ENCODE measurements at regions not wholly inside any gene's neighbourhood (a gene's known extent, or its start where the extent isn't known, plus 50 kb on each side); places are given as distances from the start of the nearest gene placed in this dataset.
"Not testable (repeated sequence)": the region's sequence is repeated elsewhere in the genome, so short reads cannot be mapped to it uniquely, and the experiment has no call there.

- DNase-seq = peak; percentile 26
Measured at GRCh38 chr6:6724539-6725467, 136.3 kb downstream of the LY86 start.

GRCh38 chr6:6725468-6726209 lies 137.1 kb downstream of the LY86 start:
- no peak for DNase-seq

- no peak for DNase-seq
Measured at GRCh38 chr6:6728169-6728941, 139.8 kb downstream of the LY86 start.

GRCh38 chr6:6729971-6730370 lies 141.5 kb downstream of the LY86 start:
- DNase-seq = no peak

GRCh38 chr6:6730831-6731230 lies 142.3 kb downstream of the LY86 start:
- no peak for DNase-seq

- no peak for DNase-seq
Measured at GRCh38 chr6:6734479-6735465, 146.3 kb downstream of the LY86 start.

GRCh38 chr6:6736791-6737654 lies 148.5 kb downstream of the LY86 start:
- no peak for DNase-seq

GRCh38 chr6:6737671-6738070 lies 149.2 kb downstream of the LY86 start:
- DNase-seq = no peak

- DNase-seq = no peak
Measured at GRCh38 chr6:6738108-6738507, 149.6 kb downstream of the LY86 start.

- DNase-seq = no peak
Measured at GRCh38 chr6:6738922-6739716, 150.6 kb downstream of the LY86 start.

- DNase-seq = no peak
Measured at GRCh38 chr6:6740595-6740994, 152.1 kb downstream of the LY86 start.

- no peak for DNase-seq
Measured at GRCh38 chr6:6741264-6741663, 152.7 kb downstream of the LY86 start.

- no peak for DNase-seq
Measured at GRCh38 chr6:6742535-6742934, 154.0 kb downstream of the LY86 start.

- DNase-seq = no peak
Measured at GRCh38 chr6:6744551-6744950, 156.0 kb downstream of the LY86 start.

- not testable (repeated sequence) for DNase-seq
Measured at GRCh38 chr6:6745637-6746332, 157.3 kb downstream of the LY86 start.

- no peak for DNase-seq
Measured at GRCh38 chr6:6746333-6746969, 157.9 kb downstream of the LY86 start.

- DNase-seq = no peak
Measured at GRCh38 chr6:6746970-6747338, 158.4 kb downstream of the LY86 start.

GRCh38 chr6:6747371-6747770 lies 158.9 kb downstream of the LY86 start:
- no peak for DNase-seq

GRCh38 chr6:6748001-6748400 lies 159.5 kb downstream of the LY86 start:
- DNase-seq = no peak

Measured in stimulated activated naive CD4-positive, alpha-beta T cell treated with Interleukin-2 at 50 U/mL for 16 hours (primary cell).